Thymus (tissue), 11 donors: ENCODE measurements at regions not wholly inside any gene's neighbourhood (a gene's known extent, or its start where the extent isn't known, plus 50 kb on each side); places are given as distances from the start of the nearest gene placed in this dataset.

Experiments used
- DNase-seq, 9 donors: peaks; one replicate each; pipeline ENCODE4 v3.0.0-alpha.2; 2013; ENCODE audit warnings: low spot score in 9 of 9, low read depth in 6 of 9, missing footprints in 1 of 9
- H3K27ac ChIP-seq, 2 donors: one replicate each; pipeline ENCODE4 v1.5.1; 2013; ENCODE audit warnings: control low read depth in 1 of 2, low read depth in 1 of 2, low read length in 1 of 2, mild to moderate bottlenecking in 1 of 2, moderate library complexity in 1 of 2
- H3K27me3 ChIP-seq, 2 donors: one replicate each; pipeline ENCODE4 v1.5.1; 2013; ENCODE audit warnings: low read length in 1 of 2; ENCODE audit not compliant: control insufficient read depth in 2 of 2, insufficient read depth in 1 of 2
- H3K36me3 ChIP-seq, 2 donors: one replicate each; pipeline ENCODE4 v1.5.1; 2013; ENCODE audit warnings: low read length in 1 of 2, mild to moderate bottlenecking in 1 of 2, moderate library complexity in 1 of 2; ENCODE audit not compliant: control insufficient read depth in 2 of 2, insufficient read depth in 2 of 2
- H3K4me1 ChIP-seq, 2 donors: one replicate each; pipeline ENCODE4 v1.5.1; 2013; ENCODE audit warnings: low read length in 2 of 2; ENCODE audit not compliant: control insufficient read depth in 2 of 2, insufficient read depth in 2 of 2
- H3K4me3 ChIP-seq, 2 donors: one replicate each; pipeline ENCODE4 v1.5.1; 2013; ENCODE audit warnings: low read length in 2 of 2, control low read depth in 1 of 2, mild to moderate bottlenecking in 1 of 2
- H3K9me3 ChIP-seq, 2 donors: one replicate each; pipeline ENCODE4 v1.5.1; 2013; ENCODE audit warnings: low read length in 1 of 2, mild to moderate bottlenecking in 1 of 2; ENCODE audit not compliant: control insufficient read depth in 2 of 2, insufficient read depth in 1 of 2
- WGBS: extraction: QIAGEN DNeasy Blood & Tissue Kit; methylation state at CpG from one replicate; pipeline ENCODE4 v1.1.7; 2013; 5-methylcytosine and 5-hydroxymethylcytosine counted together
- donor health status: healthy.

GRCh38 chr4:162221148-162221547, 57.3 kb upstream of the FSTL5 start:
- H3K27ac ChIP-seq: no peak overlapping the region
- WGBS: 92% methylated on average over 4 of the region's 4 CpGs
- DNase-seq: no peak
- no peak overlapping the region for H3K4me3 ChIP-seq
- no peaks in the 10 kb centered on the region for H3K9me3 ChIP-seq
- no peaks in the 10 kb centered on the region for H3K27me3 ChIP-seq
- H3K4me1 ChIP-seq: no peaks in the 10 kb centered on the region
- no peaks in the 10 kb centered on the region for H3K36me3 ChIP-seq
